T-cell (primary cell): ENCODE measurements at regions not wholly inside any gene's neighbourhood (a gene's known extent, or its start where the extent isn't known, plus 50 kb on each side); places are given as distances from the start of the nearest gene placed in this dataset.

Experiments used
- ATAC-seq, 4 experiments: fragments of 200-7000 bp in 3 of 4; fragments of 150-1000 bp in 1 of 4; cut with Tn5 transposase; replicated peaks in 1 of 4; 1 replicate in 3 of 4; 2 replicates in 1 of 4; pipeline ENCODE4 v1.10.0; 2021; ENCODE audit warnings: moderate library complexity in 3 of 4, mild to moderate bottlenecking in 2 of 4, moderate number of reproducible peaks in 1 of 4
- CTCF ChIA-PET, 2 donors: fragments of 300-600 bp; sonication (Branson Sonifier 250); formaldehyde crosslinking; loops; one replicate each; lab custom pipeline; 2022; ENCODE audit warnings: antibody characterized with exemption in 2 of 2; lab: Charles Lee
- POLR2A ChIA-PET, 2 donors: fragments of 300-600 bp; sonication (Branson Sonifier 250); formaldehyde crosslinking; loops; one replicate each; lab custom pipeline; 2022; ENCODE audit warnings: antibody characterized with exemption in 2 of 2; lab: Charles Lee
- DNase-seq, 35 experiments: peaks; one replicate each; pipeline versions ENCODE4 v3.0.0 to v3.0.0-alpha.2; 2013 to 2023
- H3K27ac ChIP-seq: one replicate; pipeline ENCODE4 v1.5.1; 2013; ENCODE audit warnings: low read length
- H3K27me3 ChIP-seq, 2 experiments: replicated peaks in 1 of 2; 1 replicate in 1 of 2; 2 replicates in 1 of 2; pipeline versions ENCODE4 v1.6.1 to v1.7.0; 2013; ENCODE audit warnings: low read length in 1 of 2, mixed read lengths in 1 of 2; ENCODE audit not compliant: control insufficient read depth in 2 of 2, insufficient read depth in 2 of 2; ENCODE audit errors: extremely low read depth in 1 of 2
- H3K36me3 ChIP-seq, 2 donors: 1 replicate in 1 of 2; 2 replicates in 1 of 2; pipeline versions ENCODE4 v1.6.1 to v1.7.0; 2013; ENCODE audit warnings: low read length in 1 of 2; ENCODE audit not compliant: control insufficient read depth in 2 of 2, insufficient read depth in 1 of 2; ENCODE audit errors: extremely low read depth in 1 of 2
- H3K4me1 ChIP-seq, 2 experiments: 1 replicate in 1 of 2; 2 replicates in 1 of 2; pipeline versions ENCODE4 v1.6.1 to v1.7.0; 2013; ENCODE audit warnings: low read length in 2 of 2, mixed read lengths in 1 of 2; ENCODE audit not compliant: insufficient read depth in 2 of 2, control insufficient read depth in 1 of 2; ENCODE audit errors: extremely low read depth in 1 of 2
- H3K4me3 ChIP-seq, 2 donors: 1 replicate in 1 of 2; 2 replicates in 1 of 2; pipeline versions ENCODE4 v1.5.1 to v1.7.0; 2013; ENCODE audit warnings: mild to moderate bottlenecking in 2 of 2, low read length in 1 of 2, moderate library complexity in 1 of 2; ENCODE audit not compliant: control insufficient read depth in 1 of 2; ENCODE audit errors: extremely low read depth in 1 of 2
- H3K9me3 ChIP-seq: 2 replicates; pipeline ENCODE4 v1.7.0; 2013
- H3K27ac Mint-ChIP-seq, 2 donors: one replicate each; pipeline ENCODE4 v1.8.0; 2020 to 2021; ENCODE audit warnings: mild to moderate bottlenecking in 2 of 2, mixed read lengths in 2 of 2
- H3K27me3 Mint-ChIP-seq, 2 donors: one replicate each; pipeline ENCODE4 v1.8.0; 2021 to 2022; ENCODE audit warnings: mixed read lengths in 2 of 2
- H3K36me3 Mint-ChIP-seq: one replicate; pipeline ENCODE4 v1.8.0; 2021; ENCODE audit warnings: mixed read lengths
- H3K4me1 Mint-ChIP-seq, 3 donors: one replicate each; pipeline ENCODE4 v1.8.0; 2020 to 2022; ENCODE audit warnings: mixed read lengths in 3 of 3, mild to moderate bottlenecking in 1 of 3
- H3K4me3 Mint-ChIP-seq, 3 donors: one replicate each; pipeline ENCODE4 v1.8.0; 2020 to 2022; ENCODE audit warnings: mild to moderate bottlenecking in 3 of 3, mixed read lengths in 3 of 3, moderate library complexity in 3 of 3
- H3K9me3 Mint-ChIP-seq, 3 donors: one replicate each; pipeline ENCODE4 v1.8.0; 2020 to 2022; ENCODE audit warnings: mixed read lengths in 3 of 3
- WGBS: methylation state at CpG from one replicate; pipeline ENCODE4 v1.1.5; 2013; ENCODE audit warnings: missing lambda C conversion rate; ENCODE audit not compliant: insufficient coverage; 5-methylcytosine and 5-hydroxymethylcytosine counted together

DNA sequence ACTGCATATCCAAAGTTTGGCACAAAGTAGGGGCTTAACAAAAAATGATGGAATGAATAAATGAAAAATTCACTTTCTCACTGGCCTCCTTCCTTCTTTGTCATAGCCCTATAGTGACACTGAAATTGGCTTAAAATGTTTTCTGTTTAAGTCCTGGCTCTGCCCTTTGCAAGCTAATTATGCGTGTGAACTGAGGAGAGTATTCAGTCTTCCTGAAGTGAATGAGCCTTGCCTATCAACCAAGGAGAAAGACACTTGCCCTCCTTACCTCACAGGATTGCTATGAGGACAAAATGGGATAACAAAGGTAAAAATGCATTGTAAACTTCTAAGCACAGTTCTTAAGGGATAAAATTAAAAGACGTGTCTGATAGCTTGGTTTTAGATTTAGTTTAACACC is 729.8 kb upstream of the ANO3 start:
- Histone ChIP-seq H3K27ac (no peak overlapping the region), H3K9me3 (no peaks in the 10 kb centered on the region), H3K36me3 (no peaks in the 10 kb centered on the region), H3K27me3 (no peaks in the 10 kb centered on the region), H3K4me3 (no peak overlapping the region), H3K4me1 (no peaks in the 10 kb centered on the region)
- POLR2A ChIA-PET = no interaction called here
- DNase-seq (no peak), ATAC-seq (no peak)
- Mint-ChIP-seq H3K36me3 (no peaks in the 10 kb centered on the region), H3K27ac (no peak overlapping the region), H3K4me3 (no peak overlapping the region), H3K9me3 (peaks cover 16 to 32% (median 23%) of the 10 kb centered on the region in 3 donors), H3K27me3 (no peaks in the 10 kb centered on the region), H3K4me1 (no peaks in the 10 kb centered on the region)
- CTCF ChIA-PET = no interaction called here
- no CpG with 5 or more reads among the region's 2 CpGs for WGBS

DNA sequence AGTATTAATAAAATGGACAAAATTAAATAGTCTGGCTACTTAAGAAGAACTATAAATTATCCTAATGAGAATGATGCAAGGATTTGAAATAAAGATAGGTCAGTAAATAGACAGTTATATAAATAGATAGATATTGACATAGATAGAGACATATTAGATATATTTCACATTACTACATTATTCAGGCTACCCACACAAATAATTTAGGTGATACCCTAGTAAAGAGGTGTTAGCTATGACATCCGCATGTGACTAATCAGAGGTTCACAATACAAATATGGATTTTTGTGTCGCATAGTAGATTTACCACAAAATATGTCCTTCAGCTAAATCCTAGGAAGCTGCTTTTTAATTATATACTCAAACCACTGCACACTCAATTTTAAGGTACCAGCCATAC is 729.0 kb upstream of the ANO3 start:
- no CpG with 5 or more reads among the region's 2 CpGs for WGBS
- Mint-ChIP-seq H3K4me3 (no peak overlapping the region), H3K9me3 (peaks cover 23 to 40% (median 24%) of the 10 kb centered on the region in 3 donors), H3K36me3 (no peaks in the 10 kb centered on the region), H3K27me3 (no peaks in the 10 kb centered on the region), H3K27ac (no peak overlapping the region), H3K4me1 (no peaks in the 10 kb centered on the region)
- ChIA-PET POLR2A (no interaction called here), CTCF (no interaction called here)
- Histone ChIP-seq H3K9me3 (no peaks in the 10 kb centered on the region), H3K27me3 (no peaks in the 10 kb centered on the region), H3K4me1 (no peaks in the 10 kb centered on the region), H3K27ac (no peak overlapping the region), H3K36me3 (no peaks in the 10 kb centered on the region), H3K4me3 (no peak overlapping the region)
- ATAC-seq = no peak
- no peak for DNase-seq

DNA sequence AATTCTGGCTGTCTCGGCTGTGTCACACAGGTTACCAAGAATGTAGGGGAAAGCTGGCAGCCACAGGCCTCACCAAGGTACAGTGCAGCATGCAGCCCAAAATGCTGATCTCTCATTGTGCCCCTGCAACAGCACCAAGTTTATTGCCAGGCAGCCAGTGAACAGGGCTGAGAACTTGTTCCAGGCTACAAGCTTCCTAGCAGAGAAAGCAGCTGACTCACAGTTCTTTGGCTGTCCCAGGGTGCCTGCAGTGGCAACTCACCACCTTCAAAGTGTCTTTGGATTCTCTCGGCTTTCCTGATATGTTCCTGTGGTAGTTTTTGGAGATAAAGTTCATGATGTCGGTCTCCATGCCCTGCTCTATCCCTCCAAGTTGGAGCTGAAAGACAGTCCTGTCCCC is 719.1 kb upstream of the ANO3 start:
- no peaks in the 10 kb centered on the region for H3K9me3 ChIP-seq
- ChIA-PET CTCF (no interaction called here), POLR2A (no interaction called here)
- no peak overlapping the region for H3K4me3 ChIP-seq
- no peaks in the 10 kb centered on the region for H3K4me1 Mint-ChIP-seq
- no peaks in the 10 kb centered on the region for H3K27me3 ChIP-seq
- no peaks in the 10 kb centered on the region for H3K36me3 ChIP-seq
- H3K27ac ChIP-seq = no peak overlapping the region
- no peaks in the 10 kb centered on the region for H3K27me3 Mint-ChIP-seq
- H3K9me3 Mint-ChIP-seq = peaks cover 15 to 28% (median 17%) of the 10 kb centered on the region in 3 donors
- no peaks in the 10 kb centered on the region for H3K36me3 Mint-ChIP-seq
- DNase-seq (no peak), ATAC-seq (no peak)
- no peak overlapping the region for H3K4me3 Mint-ChIP-seq
- H3K27ac Mint-ChIP-seq = no peak overlapping the region
- H3K4me1 ChIP-seq = no peaks in the 10 kb centered on the region
- 70% methylated on average over 1 of the region's 3 CpGs for WGBS

DNA sequence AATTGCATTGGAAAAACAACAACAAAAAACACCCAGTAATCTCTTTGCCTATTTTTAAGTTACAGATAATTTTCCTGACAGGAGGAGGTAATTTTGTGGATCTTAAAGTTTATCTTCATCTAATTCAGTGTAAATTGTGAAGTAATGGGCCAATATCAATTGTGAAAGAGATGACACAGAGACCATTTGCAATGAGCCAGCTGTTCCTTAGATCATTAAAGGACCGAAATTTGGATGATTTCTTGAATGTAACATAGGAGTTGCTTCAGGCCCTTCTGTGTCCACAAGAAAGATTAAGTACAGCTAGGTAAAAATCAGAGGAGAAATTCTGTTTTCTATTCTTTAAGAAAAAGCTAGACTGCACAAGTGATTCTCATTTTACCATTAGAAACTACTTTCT is 718.5 kb upstream of the ANO3 start:
- Histone ChIP-seq H3K9me3 (no peaks in the 10 kb centered on the region), H3K27me3 (no peaks in the 10 kb centered on the region), H3K4me1 (no peaks in the 10 kb centered on the region), H3K36me3 (no peaks in the 10 kb centered on the region), H3K27ac (no peak overlapping the region), H3K4me3 (no peak overlapping the region)
- H3K4me3 Mint-ChIP-seq = no peak overlapping the region
- H3K27ac Mint-ChIP-seq = no peak overlapping the region
- POLR2A ChIA-PET = no interaction called here
- DNase-seq (no peak), ATAC-seq (no peak)
- CTCF ChIA-PET = no interaction called here
- H3K36me3 Mint-ChIP-seq = no peaks in the 10 kb centered on the region
- WGBS = no CpG with 5 or more reads among the region's 1 CpG
- H3K27me3 Mint-ChIP-seq = no peaks in the 10 kb centered on the region
- H3K9me3 Mint-ChIP-seq = peaks cover 11 to 24% (median 14%) of the 10 kb centered on the region in 3 donors
- H3K4me1 Mint-ChIP-seq = no peaks in the 10 kb centered on the region

DNA sequence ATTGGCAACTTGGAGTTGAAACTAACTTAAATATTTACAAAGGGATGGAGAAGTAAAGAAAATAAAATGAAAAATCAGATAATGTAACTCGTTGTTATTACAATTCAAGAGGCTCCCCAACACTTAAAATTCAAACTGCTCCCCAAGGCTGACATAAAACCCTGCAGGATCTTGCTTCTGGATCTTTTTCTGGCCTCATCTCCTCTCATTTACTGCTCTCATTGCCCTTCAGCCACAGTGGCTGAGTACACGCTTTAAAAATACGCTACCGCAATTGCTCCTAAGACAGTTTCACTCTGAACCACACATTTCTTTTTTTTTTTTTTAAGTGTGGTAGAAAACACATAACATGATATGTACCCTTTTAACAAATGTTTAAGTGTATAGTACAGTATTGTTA is 718.1 kb upstream of the ANO3 start:
- POLR2A ChIA-PET = no interaction called here
- no peaks in the 10 kb centered on the region for H3K36me3 Mint-ChIP-seq

DNA sequence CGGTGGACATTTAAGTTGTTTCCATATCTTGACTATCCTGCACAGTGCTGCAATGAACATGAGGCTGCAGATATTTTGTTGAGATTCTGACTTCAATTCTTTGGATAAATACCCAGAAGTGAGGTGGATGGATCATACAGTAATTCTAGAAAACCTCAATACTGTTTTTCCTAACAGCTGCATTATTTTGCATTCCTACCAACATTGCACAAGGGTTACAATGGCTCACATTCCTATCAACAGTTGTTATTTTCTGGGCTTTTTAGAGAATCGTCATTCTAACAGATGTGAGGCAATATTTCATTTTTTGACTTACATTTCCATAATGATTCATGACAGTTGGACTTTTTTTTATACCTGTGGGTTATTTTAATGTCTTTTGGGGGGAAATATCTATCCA is 716.9 kb upstream of the ANO3 start:
- H3K27me3 Mint-ChIP-seq = no peaks in the 10 kb centered on the region
- ChIA-PET POLR2A (no interaction called here), CTCF (no interaction called here)
- Histone ChIP-seq H3K4me1 (no peaks in the 10 kb centered on the region), H3K27me3 (no peaks in the 10 kb centered on the region), H3K9me3 (no peaks in the 10 kb centered on the region), H3K4me3 (no peak overlapping the region), H3K27ac (no peak overlapping the region), H3K36me3 (no peaks in the 10 kb centered on the region)
- no peaks in the 10 kb centered on the region for H3K36me3 Mint-ChIP-seq
- DNase-seq (no peak), ATAC-seq (no peak)
- peaks cover 9 to 21% (median 16%) of the 10 kb centered on the region in 3 donors for H3K9me3 Mint-ChIP-seq
- WGBS = no CpG with 5 or more reads among the region's 2 CpGs
- no peak overlapping the region for H3K27ac Mint-ChIP-seq
- no peaks in the 10 kb centered on the region for H3K4me1 Mint-ChIP-seq
- no peak overlapping the region for H3K4me3 Mint-ChIP-seq

More for the DNA sequence above, 718.1 kb upstream of the ANO3 start:
- Mint-ChIP-seq H3K4me1 (no peaks in the 10 kb centered on the region), H3K4me3 (no peak overlapping the region), H3K9me3 (peaks cover 9 to 25% (median 13%) of the 10 kb centered on the region in 3 donors), H3K27ac (no peak overlapping the region), H3K27me3 (no peaks in the 10 kb centered on the region)
- H3K36me3 ChIP-seq = no peaks in the 10 kb centered on the region
- no peaks in the 10 kb centered on the region for H3K9me3 ChIP-seq
- ATAC-seq (no peak), DNase-seq (no peak)
- H3K4me3 ChIP-seq = no peak overlapping the region
- CTCF ChIA-PET = no interaction called here
- H3K4me1 ChIP-seq = no peaks in the 10 kb centered on the region
- H3K27me3 ChIP-seq = no peaks in the 10 kb centered on the region
- H3K27ac ChIP-seq = no peak overlapping the region
- no CpG with 5 or more reads among the region's 4 CpGs for whole genome bisulfite sequencing

DNA sequence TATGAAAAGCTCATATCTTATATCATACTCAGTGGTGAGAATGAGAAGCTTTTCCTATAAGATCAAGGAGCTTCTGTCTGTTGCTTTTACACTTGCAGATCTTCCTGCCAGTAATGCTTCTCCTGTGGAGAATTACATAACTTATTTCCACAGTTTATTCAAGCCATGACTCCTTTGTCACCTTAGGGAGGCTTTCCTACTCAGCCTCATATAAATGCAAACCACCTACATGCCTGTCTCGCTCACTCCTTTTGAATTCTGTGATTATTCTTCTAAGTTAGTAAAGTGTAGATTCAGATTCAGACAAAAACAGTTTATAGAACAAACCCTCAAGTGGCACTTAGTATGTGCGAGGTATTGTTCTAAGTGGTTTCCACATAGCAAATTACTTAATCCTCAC is 716.1 kb upstream of the ANO3 start:
- Mint-ChIP-seq H3K4me3 (no peak overlapping the region), H3K27me3 (no peaks in the 10 kb centered on the region)

More for the DNA sequence above, 716.1 kb upstream of the ANO3 start:
- H3K27ac Mint-ChIP-seq = no peak overlapping the region
- no peaks in the 10 kb centered on the region for H3K4me1 ChIP-seq
- CTCF ChIA-PET = no interaction called here
- no peak for DNase-seq
- H3K4me3 ChIP-seq = no peak overlapping the region
- H3K27ac ChIP-seq = no peak overlapping the region
- POLR2A ChIA-PET = no interaction called here
- no peaks in the 10 kb centered on the region for H3K9me3 ChIP-seq
- H3K36me3 Mint-ChIP-seq = no peaks in the 10 kb centered on the region
- WGBS = no CpG with 5 or more reads among the region's 2 CpGs
- no peak for ATAC-seq
- no peaks in the 10 kb centered on the region for H3K4me1 Mint-ChIP-seq
- H3K27me3 ChIP-seq = no peaks in the 10 kb centered on the region
- H3K9me3 Mint-ChIP-seq = peaks cover 7 to 18% (median 14%) of the 10 kb centered on the region in 3 donors
- H3K36me3 ChIP-seq = no peaks in the 10 kb centered on the region
